SU-DHL-6 (cell line): ENCODE measurements at regions not wholly inside any gene's neighbourhood (a gene's known extent, or its start where the extent isn't known, plus 50 kb on each side); places are given as distances from the start of the nearest gene placed in this dataset.

ENCODE experiments used
- H2AFZ ChIP-seq: fragments of 200-600 bp; sonication (generic); 2 replicates; pipeline ENCODE4 v1.6.1; 2014; ENCODE audit warnings: low read depth, mild to moderate bottlenecking, moderate library complexity, mixed read lengths, antibody characterized with exemption, low read length; ENCODE audit not compliant: severe bottlenecking
- H3F3A ChIP-seq: fragments of 200-600 bp; shearing (Covaris generic); 2 replicates; pipeline ENCODE4 v1.6.0; 2016; ENCODE audit warnings: antibody characterized with exemption, mild to moderate bottlenecking; ENCODE audit not compliant: insufficient read depth
- H3K27ac ChIP-seq: fragments of 200-600 bp; sonication (generic); 2 replicates; pipeline ENCODE4 v1.5.1; 2016; ENCODE audit warnings: low read depth, mild to moderate bottlenecking, low read length, moderate library complexity, mixed read lengths
- H3K27me3 ChIP-seq: fragments of 200-600 bp; sonication (generic), shearing (Covaris generic); 2 replicates; pipeline ENCODE4 v1.6.0; 2014; ENCODE audit warnings: mild to moderate bottlenecking, low read length
- H3K36me3 ChIP-seq: fragments of 200-600 bp; sonication (generic); 2 replicates; pipeline ENCODE4 v1.6.1; 2014; ENCODE audit warnings: mild to moderate bottlenecking, low read length, mixed read lengths
- H3K4me2 ChIP-seq: fragments of 300-600, 200-600 bp; shearing (Covaris generic), sonication (generic); 2 replicates; pipeline ENCODE4 v1.6.0; 2014; ENCODE audit warnings: low read length, low read depth, mild to moderate bottlenecking; ENCODE audit not compliant: poor library complexity, severe bottlenecking
- H3K4me3 ChIP-seq: fragments of 200-600 bp; sonication (generic); 2 replicates; pipeline ENCODE4 v1.5.1; 2014; ENCODE audit warnings: antibody characterized with exemption, low read length, mild to moderate bottlenecking, mixed read lengths; ENCODE audit not compliant: insufficient read depth, poor library complexity, severe bottlenecking
- H3K79me2 ChIP-seq: fragments of 200-600 bp; sonication (generic); 2 replicates; pipeline ENCODE4 v1.6.1; 2014; ENCODE audit warnings: mild to moderate bottlenecking, low read length, moderate library complexity; ENCODE audit not compliant: insufficient read depth
- H3K9ac ChIP-seq: fragments of 200-600 bp; sonication (generic); 2 replicates; pipeline ENCODE4 v1.7.0; 2014; ENCODE audit warnings: mild to moderate bottlenecking, low read length
- H3K9me2 ChIP-seq: fragments of 200-600 bp; sonication (generic); replicated peaks from 2 replicates; pipeline ENCODE4 v1.6.1; 2014; ENCODE audit warnings: low read length; ENCODE audit not compliant: insufficient read depth
- H3K9me3 ChIP-seq: fragments of 200-600 bp; sonication (generic); 2 replicates; pipeline ENCODE4 v1.6.1; 2014; ENCODE audit warnings: low read length, mixed read lengths; ENCODE audit not compliant: insufficient read depth
- H4K20me1 ChIP-seq: fragments of 200-600 bp; sonication (generic); 2 replicates; pipeline ENCODE4 v1.6.1; 2014; ENCODE audit warnings: low read depth, mild to moderate bottlenecking, antibody characterized with exemption, low read length, moderate library complexity, mixed read lengths
- EZH2phosphoT487 ChIP-seq: fragments of 200-600 bp; sonication (generic), shearing (Covaris generic); conservative IDR thresholded peaks from 2 replicates; pipeline ENCODE4 v1.6.1; 2018; ENCODE audit warnings: mild to moderate bottlenecking, antibody characterized with exemption, low read length, moderate library complexity, mixed read lengths
- TF ChIP-seq, protein P1 (sequence below): fragments of 200-600 bp; sonication (generic); IDR thresholded peaks from one replicate; pipeline ENCODE4 v1.5.1; 2017; ENCODE audit warnings: antibody characterized with exemption, mild to moderate bottlenecking, low read length, moderate library complexity; ENCODE audit not compliant: insufficient read depth, poor library complexity, severe bottlenecking

- TF ChIP-seq EZH2phosphoT487, result no peak
- TF ChIP-seq, protein P1, sequence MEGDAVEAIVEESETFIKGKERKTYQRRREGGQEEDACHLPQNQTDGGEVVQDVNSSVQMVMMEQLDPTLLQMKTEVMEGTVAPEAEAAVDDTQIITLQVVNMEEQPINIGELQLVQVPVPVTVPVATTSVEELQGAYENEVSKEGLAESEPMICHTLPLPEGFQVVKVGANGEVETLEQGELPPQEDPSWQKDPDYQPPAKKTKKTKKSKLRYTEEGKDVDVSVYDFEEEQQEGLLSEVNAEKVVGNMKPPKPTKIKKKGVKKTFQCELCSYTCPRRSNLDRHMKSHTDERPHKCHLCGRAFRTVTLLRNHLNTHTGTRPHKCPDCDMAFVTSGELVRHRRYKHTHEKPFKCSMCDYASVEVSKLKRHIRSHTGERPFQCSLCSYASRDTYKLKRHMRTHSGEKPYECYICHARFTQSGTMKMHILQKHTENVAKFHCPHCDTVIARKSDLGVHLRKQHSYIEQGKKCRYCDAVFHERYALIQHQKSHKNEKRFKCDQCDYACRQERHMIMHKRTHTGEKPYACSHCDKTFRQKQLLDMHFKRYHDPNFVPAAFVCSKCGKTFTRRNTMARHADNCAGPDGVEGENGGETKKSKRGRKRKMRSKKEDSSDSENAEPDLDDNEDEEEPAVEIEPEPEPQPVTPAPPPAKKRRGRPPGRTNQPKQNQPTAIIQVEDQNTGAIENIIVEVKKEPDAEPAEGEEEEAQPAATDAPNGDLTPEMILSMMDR, result no peak
These were observed 58.6 kb upstream of the TPM1 start for GRCh38 chr15:62983956-62984355.

GRCh38 chr15:62985768-62986167 is 56.8 kb upstream of the TPM1 start:
- no peaks in the 10 kb centered on the region for H3K9me2 ChIP-seq
- no peak overlapping the region for H3K9ac ChIP-seq
- no peaks in the 10 kb centered on the region for H3K79me2 ChIP-seq
- no peak overlapping the region for H2AFZ ChIP-seq
- no peaks in the 10 kb centered on the region for H3K36me3 ChIP-seq
- H3K4me2 ChIP-seq, result no peak overlapping the region
- no peaks in the 10 kb centered on the region for H4K20me1 ChIP-seq
- no peak for TF ChIP-seq EZH2phosphoT487
- TF ChIP-seq, protein P1, result no peak
- no peaks in the 10 kb centered on the region for H3F3A ChIP-seq
- no peaks in the 10 kb centered on the region for H3K9me3 ChIP-seq
- no peaks in the 10 kb centered on the region for H3K27me3 ChIP-seq
- H3K4me3 ChIP-seq, result no peak overlapping the region
- no peak overlapping the region for H3K27ac ChIP-seq

More at GRCh38 chr15:62983956-62984355, 58.6 kb upstream of the TPM1 start:
- H3K36me3 ChIP-seq, result no peaks in the 10 kb centered on the region
- no peak overlapping the region for H3K9ac ChIP-seq
- no peaks in the 10 kb centered on the region for H3K9me2 ChIP-seq
- H3F3A ChIP-seq, result no peaks in the 10 kb centered on the region
- no peaks in the 10 kb centered on the region for H4K20me1 ChIP-seq
- no peak overlapping the region for H3K27ac ChIP-seq
- no peak overlapping the region for H2AFZ ChIP-seq
- H3K4me3 ChIP-seq, result no peak overlapping the region
- H3K79me2 ChIP-seq, result no peaks in the 10 kb centered on the region
- no peaks in the 10 kb centered on the region for H3K9me3 ChIP-seq
- no peak overlapping the region for H3K4me2 ChIP-seq
- H3K27me3 ChIP-seq, result no peaks in the 10 kb centered on the region

DNA sequence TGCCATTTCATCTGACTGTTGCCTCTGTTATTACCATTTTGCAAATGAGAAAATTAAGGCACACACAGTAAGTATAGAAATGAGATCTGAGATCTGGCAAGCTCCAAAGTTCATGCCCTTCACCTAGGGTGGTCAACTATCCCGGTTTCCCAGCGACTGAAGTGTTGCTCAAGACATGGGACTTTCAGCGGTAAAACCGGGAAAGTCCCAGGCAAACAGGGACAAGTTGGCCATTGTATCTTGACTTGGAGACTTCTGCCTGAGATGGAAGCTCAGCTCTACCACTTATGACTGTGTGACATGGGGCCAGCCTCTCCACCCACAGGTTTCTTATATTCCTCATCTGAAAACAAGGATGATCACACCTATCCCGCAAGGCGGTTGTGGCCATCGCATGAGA is 55.6 kb upstream of the TPM1 start:
- no peaks in the 10 kb centered on the region for H3K9me2 ChIP-seq
- no peak overlapping the region for H3K4me2 ChIP-seq
- no peaks in the 10 kb centered on the region for H3F3A ChIP-seq
- no peaks in the 10 kb centered on the region; the same call in 1 of the 2 replicates for H3K27me3 ChIP-seq
- H3K4me3 ChIP-seq, result no peak overlapping the region
- no peak overlapping the region for H2AFZ ChIP-seq
- no peak overlapping the region for H3K27ac ChIP-seq
- H3K9me3 ChIP-seq, result no peaks in the 10 kb centered on the region
- H4K20me1 ChIP-seq, result no peaks in the 10 kb centered on the region
- no peak overlapping the region for H3K9ac ChIP-seq
- no peak for TF ChIP-seq EZH2phosphoT487
- TF ChIP-seq, protein P1, result no peak
- H3K79me2 ChIP-seq, result no peaks in the 10 kb centered on the region
- no peaks in the 10 kb centered on the region for H3K36me3 ChIP-seq
